Spleen (tissue), 7 donors: ENCODE measurements at regions not wholly inside any gene's neighbourhood (a gene's known extent, or its start where the extent isn't known, plus 50 kb on each side); places are given as distances from the start of the nearest gene placed in this dataset.

Experiments used
- POLR2AphosphoS5 ChIP-seq, 3 donors: sonication (generic); formaldehyde crosslinking; IDR thresholded peaks; one replicate each; pipeline ENCODE4 v1.5.1; 2017; ENCODE audit warnings: antibody characterized with exemption in 3 of 3
- TF ChIP-seq, protein P1 (sequence below), 11 experiments: fragments of 200-600 bp in 7 of 11; fragments of 450-650 bp in 4 of 11; sonication (generic) in 4 of 11; IDR thresholded peaks in 8 of 11; conservative IDR thresholded peaks in 3 of 11; 1 replicate in 7 of 11; 2 replicates in 4 of 11; pipeline versions ENCODE4 v1.4.0 to v1.8.0; 2016 to 2021; ENCODE audit warnings: antibody characterized with exemption in 11 of 11, inconsistent platforms in 4 of 11, mild to moderate bottlenecking in 1 of 11
- donor health status: DM: no; HTN: no; CAD: no; lungs with moderate emphysema.
- donor health status: DM: no; HTN: no; CAD: no.
- donor health status: DM: no; HTN: no; CAD: no.

- TF ChIP-seq, protein P1, sequence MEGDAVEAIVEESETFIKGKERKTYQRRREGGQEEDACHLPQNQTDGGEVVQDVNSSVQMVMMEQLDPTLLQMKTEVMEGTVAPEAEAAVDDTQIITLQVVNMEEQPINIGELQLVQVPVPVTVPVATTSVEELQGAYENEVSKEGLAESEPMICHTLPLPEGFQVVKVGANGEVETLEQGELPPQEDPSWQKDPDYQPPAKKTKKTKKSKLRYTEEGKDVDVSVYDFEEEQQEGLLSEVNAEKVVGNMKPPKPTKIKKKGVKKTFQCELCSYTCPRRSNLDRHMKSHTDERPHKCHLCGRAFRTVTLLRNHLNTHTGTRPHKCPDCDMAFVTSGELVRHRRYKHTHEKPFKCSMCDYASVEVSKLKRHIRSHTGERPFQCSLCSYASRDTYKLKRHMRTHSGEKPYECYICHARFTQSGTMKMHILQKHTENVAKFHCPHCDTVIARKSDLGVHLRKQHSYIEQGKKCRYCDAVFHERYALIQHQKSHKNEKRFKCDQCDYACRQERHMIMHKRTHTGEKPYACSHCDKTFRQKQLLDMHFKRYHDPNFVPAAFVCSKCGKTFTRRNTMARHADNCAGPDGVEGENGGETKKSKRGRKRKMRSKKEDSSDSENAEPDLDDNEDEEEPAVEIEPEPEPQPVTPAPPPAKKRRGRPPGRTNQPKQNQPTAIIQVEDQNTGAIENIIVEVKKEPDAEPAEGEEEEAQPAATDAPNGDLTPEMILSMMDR (IDR thresholded peaks at IDR 0.05 in 8 of 11, conservative IDR thresholded peaks at IDR 0.05 in 3 of 11), result no peak
- TF ChIP-seq POLR2AphosphoS5 (IDR thresholded peaks at IDR 0.05), result no peak
Measured at GRCh38 chr2:129780316-129781270, 198.9 kb upstream of the RAB6C start.
